ENCODE measurements at regions not wholly inside any gene's neighbourhood (a gene's known extent, or its start where the extent isn't known, plus 50 kb on each side); places are given as distances from the start of the nearest gene placed in this dataset.
"Not testable (repeated sequence)": the region's sequence is repeated elsewhere in the genome, so short reads cannot be mapped to it uniquely, and the experiment has no call there.

DNA sequence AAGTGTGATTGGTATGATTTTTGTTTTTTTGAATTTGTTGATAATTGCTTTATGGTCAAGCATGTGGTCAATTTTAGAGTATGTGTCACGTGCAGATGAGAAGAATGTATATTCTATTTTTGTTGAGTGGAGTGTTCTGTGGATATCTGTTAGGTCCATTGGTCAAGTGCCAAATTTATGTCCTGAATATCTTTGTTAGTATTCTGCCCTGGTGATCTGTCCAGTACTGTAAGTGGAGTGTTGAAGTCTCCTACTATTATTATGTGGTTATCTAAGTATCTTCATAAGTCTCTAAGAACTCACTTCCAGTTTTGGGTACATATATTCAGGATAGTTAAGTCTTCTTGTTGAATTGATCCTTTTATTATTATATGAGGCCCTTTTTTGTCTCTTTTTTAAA, 372.9 kb upstream of the MAOA start:
- H4K20me1 ChIP-seq (ENCODE audit: insufficient read depth, low read length, poor library complexity, severe bottlenecking), result no peaks in the 10 kb centered on the region
- H3K9me2 ChIP-seq (replicated peaks; ENCODE audit: low read depth, low read length), result no peaks in the 10 kb centered on the region
- H3K4me1 ChIP-seq (ENCODE audit: insufficient read depth, low read length, poor library complexity, severe bottlenecking), result no peaks in the 10 kb centered on the region
- no peaks in the 10 kb centered on the region for H3K27me3 ChIP-seq (ENCODE audit: insufficient read depth, low read length, poor library complexity, severe bottlenecking)
- no peak overlapping the region for H3K9ac ChIP-seq (ENCODE audit: low read depth, low read length, poor library complexity, severe bottlenecking)
- H3K4me2 ChIP-seq (ENCODE audit: low read depth, low read length, poor library complexity, severe bottlenecking), result no peak overlapping the region
- H3K79me2 ChIP-seq (ENCODE audit: insufficient read depth, low read length), result no peaks in the 10 kb centered on the region
- no peaks in the 10 kb centered on the region for H3F3A ChIP-seq (ENCODE audit: low read depth)
- TF ChIP-seq CTCF (conservative IDR thresholded peaks at IDR 0.05; ENCODE audit: low read length), result no peak
- no peak for TF ChIP-seq EZH2phosphoT487 (IDR thresholded peaks at IDR 0.05; ENCODE audit: borderline replicate concordance)
- no peak overlapping the region for H2AFZ ChIP-seq (ENCODE audit: low read length)
- no peaks in the 10 kb centered on the region for H3K36me3 ChIP-seq (ENCODE audit: insufficient read depth, low read length)
- H3K9me3 ChIP-seq (ENCODE audit: insufficient read depth, low read depth, low read length), result no peaks in the 10 kb centered on the region
- no peak overlapping the region for H3K4me3 ChIP-seq (ENCODE audit: low read length, poor library complexity, severe bottlenecking)

DNA sequence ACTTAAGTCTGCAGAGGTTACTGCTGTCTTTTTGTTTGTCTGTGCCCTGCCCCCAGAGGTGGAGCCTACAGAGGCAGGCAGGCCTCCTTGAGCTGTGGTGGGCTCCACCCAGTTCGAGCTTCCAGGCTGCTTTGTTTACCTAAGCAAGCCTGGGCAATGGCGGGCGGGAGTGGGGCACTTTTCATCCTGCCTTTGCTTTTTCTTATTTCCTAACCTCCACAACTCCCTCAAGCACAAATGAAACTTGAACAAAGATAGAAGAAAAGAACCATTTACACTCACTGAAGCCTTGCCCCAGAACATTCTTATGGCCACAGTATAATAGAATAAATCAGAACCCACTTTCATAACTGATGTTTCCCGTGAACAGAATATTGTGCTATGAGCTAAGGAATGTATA, 344.5 kb upstream of the MAOA start:
- not testable (repeated sequence) for H3K36me3 ChIP-seq (ENCODE audit: insufficient read depth, low read length); H3K27me3 ChIP-seq (ENCODE audit: insufficient read depth, low read length, poor library complexity, severe bottlenecking); H4K20me1 ChIP-seq (ENCODE audit: insufficient read depth, low read length, poor library complexity, severe bottlenecking); H3K4me3 ChIP-seq (ENCODE audit: low read length, poor library complexity, severe bottlenecking); H3K79me2 ChIP-seq (ENCODE audit: insufficient read depth, low read length); H3F3A ChIP-seq (ENCODE audit: low read depth); H3K9ac ChIP-seq (ENCODE audit: low read depth, low read length, poor library complexity, severe bottlenecking); H3K9me2 ChIP-seq (replicated peaks; ENCODE audit: low read depth, low read length); H3K9me3 ChIP-seq (ENCODE audit: insufficient read depth, low read depth, low read length); H3K4me2 ChIP-seq (ENCODE audit: low read depth, low read length, poor library complexity, severe bottlenecking); H3K4me1 ChIP-seq (ENCODE audit: insufficient read depth, low read length, poor library complexity, severe bottlenecking); H2AFZ ChIP-seq (ENCODE audit: low read length)

- Histone ChIP-seq H3K4me2 (ENCODE audit: low read depth, low read length, poor library complexity, severe bottlenecking) (no peak overlapping the region), H3K27me3 (ENCODE audit: insufficient read depth, low read length, poor library complexity, severe bottlenecking) (no peaks in the 10 kb centered on the region), H3K4me1 (ENCODE audit: insufficient read depth, low read length, poor library complexity, severe bottlenecking) (peaks cover 5% of the 10 kb centered on the region), H3K9me3 (ENCODE audit: insufficient read depth, low read depth, low read length) (no peaks in the 10 kb centered on the region), H3K79me2 (ENCODE audit: insufficient read depth, low read length) (no peaks in the 10 kb centered on the region), H3K9me2 (replicated peaks; ENCODE audit: low read depth, low read length) (no peaks in the 10 kb centered on the region), H3K9ac (ENCODE audit: low read depth, low read length, poor library complexity, severe bottlenecking) (no peak overlapping the region), H3K4me3 (ENCODE audit: low read length, poor library complexity, severe bottlenecking) (no peak overlapping the region), H3F3A (ENCODE audit: low read depth) (no peaks in the 10 kb centered on the region), H2AFZ (ENCODE audit: low read length) (no peak overlapping the region), H3K36me3 (ENCODE audit: insufficient read depth, low read length) (no peaks in the 10 kb centered on the region), H4K20me1 (ENCODE audit: insufficient read depth, low read length, poor library complexity, severe bottlenecking) (no peaks in the 10 kb centered on the region)
- TF ChIP-seq EZH2phosphoT487 (IDR thresholded peaks at IDR 0.05; ENCODE audit: borderline replicate concordance) (no peak), CTCF (conservative IDR thresholded peaks at IDR 0.05; ENCODE audit: low read length) (no peak)
Observed at GRCh38 chrX:43313035-43313434, 343.1 kb upstream of the MAOA start.

GRCh38 chrX:43314525-43314924, 341.6 kb upstream of the MAOA start:
- TF ChIP-seq EZH2phosphoT487 (IDR thresholded peaks at IDR 0.05; ENCODE audit: borderline replicate concordance) (no peak), CTCF (conservative IDR thresholded peaks at IDR 0.05; ENCODE audit: low read length) (no peak)
- Histone ChIP-seq H3K9me2 (replicated peaks; ENCODE audit: low read depth, low read length) (no peaks in the 10 kb centered on the region), H3K79me2 (ENCODE audit: insufficient read depth, low read length) (no peaks in the 10 kb centered on the region), H3K27me3 (ENCODE audit: insufficient read depth, low read length, poor library complexity, severe bottlenecking) (no peaks in the 10 kb centered on the region), H2AFZ (ENCODE audit: low read length) (no peak overlapping the region), H3K4me2 (ENCODE audit: low read depth, low read length, poor library complexity, severe bottlenecking) (no peak overlapping the region), H3K4me1 (ENCODE audit: insufficient read depth, low read length, poor library complexity, severe bottlenecking) (peaks cover 5% of the 10 kb centered on the region), H3K9ac (ENCODE audit: low read depth, low read length, poor library complexity, severe bottlenecking) (no peak overlapping the region), H4K20me1 (ENCODE audit: insufficient read depth, low read length, poor library complexity, severe bottlenecking) (no peaks in the 10 kb centered on the region), H3K36me3 (ENCODE audit: insufficient read depth, low read length) (no peaks in the 10 kb centered on the region), H3F3A (ENCODE audit: low read depth) (no peaks in the 10 kb centered on the region), H3K9me3 (ENCODE audit: insufficient read depth, low read depth, low read length) (no peaks in the 10 kb centered on the region), H3K4me3 (ENCODE audit: low read length, poor library complexity, severe bottlenecking) (no peak overlapping the region)
